ENCODE measurements at regions not wholly inside any gene's neighbourhood (a gene's known extent, or its start where the extent isn't known, plus 50 kb on each side); places are given as distances from the start of the nearest gene placed in this dataset.

DNA sequence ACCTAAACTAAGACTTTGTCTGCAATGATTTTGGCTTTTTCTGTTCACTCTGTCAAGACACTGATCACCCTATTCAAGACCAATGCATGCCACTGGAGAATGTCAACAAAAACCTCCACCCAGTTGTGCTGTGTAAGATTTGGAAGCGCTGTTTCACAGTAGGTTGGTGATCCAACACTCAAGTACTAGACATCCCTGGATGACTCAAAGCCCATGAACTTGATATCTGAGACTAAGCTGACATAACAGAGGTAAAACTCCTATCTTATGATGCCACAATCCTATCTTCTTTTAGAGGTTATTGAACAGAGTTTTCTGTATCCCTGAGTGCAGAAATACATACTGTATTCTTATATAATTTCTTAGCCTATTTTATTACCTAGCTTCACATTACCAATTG, 251.3 kb upstream of the ETAA1 start:
- TF ChIP-seq, protein P1, sequence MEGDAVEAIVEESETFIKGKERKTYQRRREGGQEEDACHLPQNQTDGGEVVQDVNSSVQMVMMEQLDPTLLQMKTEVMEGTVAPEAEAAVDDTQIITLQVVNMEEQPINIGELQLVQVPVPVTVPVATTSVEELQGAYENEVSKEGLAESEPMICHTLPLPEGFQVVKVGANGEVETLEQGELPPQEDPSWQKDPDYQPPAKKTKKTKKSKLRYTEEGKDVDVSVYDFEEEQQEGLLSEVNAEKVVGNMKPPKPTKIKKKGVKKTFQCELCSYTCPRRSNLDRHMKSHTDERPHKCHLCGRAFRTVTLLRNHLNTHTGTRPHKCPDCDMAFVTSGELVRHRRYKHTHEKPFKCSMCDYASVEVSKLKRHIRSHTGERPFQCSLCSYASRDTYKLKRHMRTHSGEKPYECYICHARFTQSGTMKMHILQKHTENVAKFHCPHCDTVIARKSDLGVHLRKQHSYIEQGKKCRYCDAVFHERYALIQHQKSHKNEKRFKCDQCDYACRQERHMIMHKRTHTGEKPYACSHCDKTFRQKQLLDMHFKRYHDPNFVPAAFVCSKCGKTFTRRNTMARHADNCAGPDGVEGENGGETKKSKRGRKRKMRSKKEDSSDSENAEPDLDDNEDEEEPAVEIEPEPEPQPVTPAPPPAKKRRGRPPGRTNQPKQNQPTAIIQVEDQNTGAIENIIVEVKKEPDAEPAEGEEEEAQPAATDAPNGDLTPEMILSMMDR (IDR thresholded peaks at IDR 0.05): no peak
- TF ChIP-seq POLR2A (IDR thresholded peaks at IDR 0.05): no peak

All from Peyer's patch (tissue), 4 donors.